ENCODE measurements at regions not wholly inside any gene's neighbourhood (a gene's known extent, or its start where the extent isn't known, plus 50 kb on each side); places are given as distances from the start of the nearest gene placed in this dataset.

DNA sequence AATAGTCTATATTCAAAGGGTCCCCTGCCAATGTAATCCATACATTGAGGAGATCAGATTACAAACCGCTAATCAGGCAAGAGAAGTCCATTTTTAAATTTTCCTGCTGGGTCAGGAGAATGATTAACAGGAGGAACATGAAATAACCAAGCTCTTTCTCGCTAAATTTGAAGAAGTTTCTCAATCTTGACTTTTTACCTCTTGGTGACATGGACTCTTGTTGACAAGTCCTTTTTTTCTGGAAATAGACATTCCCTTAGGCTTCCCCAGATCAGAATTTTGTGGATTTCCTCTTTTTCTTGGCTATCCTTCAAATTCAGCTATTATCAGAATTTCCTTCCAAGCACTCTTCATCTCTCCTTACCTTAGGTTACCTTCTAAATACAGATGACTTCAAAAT lies 153.0 kb upstream of the LRATD1 start:
- TF ChIP-seq, protein P1, sequence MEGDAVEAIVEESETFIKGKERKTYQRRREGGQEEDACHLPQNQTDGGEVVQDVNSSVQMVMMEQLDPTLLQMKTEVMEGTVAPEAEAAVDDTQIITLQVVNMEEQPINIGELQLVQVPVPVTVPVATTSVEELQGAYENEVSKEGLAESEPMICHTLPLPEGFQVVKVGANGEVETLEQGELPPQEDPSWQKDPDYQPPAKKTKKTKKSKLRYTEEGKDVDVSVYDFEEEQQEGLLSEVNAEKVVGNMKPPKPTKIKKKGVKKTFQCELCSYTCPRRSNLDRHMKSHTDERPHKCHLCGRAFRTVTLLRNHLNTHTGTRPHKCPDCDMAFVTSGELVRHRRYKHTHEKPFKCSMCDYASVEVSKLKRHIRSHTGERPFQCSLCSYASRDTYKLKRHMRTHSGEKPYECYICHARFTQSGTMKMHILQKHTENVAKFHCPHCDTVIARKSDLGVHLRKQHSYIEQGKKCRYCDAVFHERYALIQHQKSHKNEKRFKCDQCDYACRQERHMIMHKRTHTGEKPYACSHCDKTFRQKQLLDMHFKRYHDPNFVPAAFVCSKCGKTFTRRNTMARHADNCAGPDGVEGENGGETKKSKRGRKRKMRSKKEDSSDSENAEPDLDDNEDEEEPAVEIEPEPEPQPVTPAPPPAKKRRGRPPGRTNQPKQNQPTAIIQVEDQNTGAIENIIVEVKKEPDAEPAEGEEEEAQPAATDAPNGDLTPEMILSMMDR (conservative IDR thresholded peaks at IDR 0.05), result no peak
- no peak for TF ChIP-seq ZFX (IDR thresholded peaks at IDR 0.05)

All from C4-2B (cell line).